HEK293T (cell line): ENCODE measurements at regions not wholly inside any gene's neighbourhood (a gene's known extent, or its start where the extent isn't known, plus 50 kb on each side); places are given as distances from the start of the nearest gene placed in this dataset.

Experiments used
- BHLHE40 ChIP-seq: fragments of 450-650 bp; IDR thresholded peaks from 2 replicates; pipeline ENCODE4 v1.6.1; 2016; ENCODE audit warnings: mild to moderate bottlenecking, moderate library complexity, borderline replicate concordance
- CTBP1 ChIP-seq: fragments of 450-650 bp; IDR thresholded peaks from 2 replicates; pipeline ENCODE4 v1.6.1; 2016; ENCODE audit warnings: borderline replicate concordance
- FOXA1 ChIP-seq: fragments of 450-650 bp; IDR thresholded peaks from 2 replicates; pipeline ENCODE4 v1.6.1; 2016; ENCODE audit warnings: mild to moderate bottlenecking
- FOXM1 ChIP-seq: fragments of 450-650 bp; IDR thresholded peaks from 2 replicates; pipeline ENCODE4 v1.6.1; 2017; ENCODE audit warnings: mild to moderate bottlenecking, borderline replicate concordance
- HDGF ChIP-seq: fragments of 450-650 bp; IDR thresholded peaks from 2 replicates; pipeline ENCODE4 v1.6.1; 2017; ENCODE audit warnings: antibody characterized with exemption, borderline replicate concordance
- SP1 ChIP-seq: fragments of 450-650 bp; IDR thresholded peaks from 2 replicates; pipeline ENCODE4 v1.6.1; 2017
- SUZ12 ChIP-seq: fragments of 450-650 bp; IDR thresholded peaks from 2 replicates; pipeline ENCODE4 v1.6.1; 2016; ENCODE audit warnings: mild to moderate bottlenecking
- TARDBP ChIP-seq: fragments of 450-650 bp; IDR thresholded peaks from 2 replicates; pipeline ENCODE4 v1.6.1; 2016
- TF ChIP-seq, protein P1 (sequence below): fragments of 450-650 bp; IDR thresholded peaks from 2 replicates; pipeline ENCODE4 v1.6.1; 2016

GRCh38 chr5:34570721-34571676 is 85.1 kb upstream of the RAI14 start:
- no peak for TF ChIP-seq FOXA1
- TF ChIP-seq SUZ12 = no peak
- no peak for TF ChIP-seq SP1
- TF ChIP-seq CTBP1 = no peak
- no peak for TF ChIP-seq TARDBP
- no peak for TF ChIP-seq BHLHE40
- TF ChIP-seq FOXM1 = no peak
- TF ChIP-seq, protein P1, sequence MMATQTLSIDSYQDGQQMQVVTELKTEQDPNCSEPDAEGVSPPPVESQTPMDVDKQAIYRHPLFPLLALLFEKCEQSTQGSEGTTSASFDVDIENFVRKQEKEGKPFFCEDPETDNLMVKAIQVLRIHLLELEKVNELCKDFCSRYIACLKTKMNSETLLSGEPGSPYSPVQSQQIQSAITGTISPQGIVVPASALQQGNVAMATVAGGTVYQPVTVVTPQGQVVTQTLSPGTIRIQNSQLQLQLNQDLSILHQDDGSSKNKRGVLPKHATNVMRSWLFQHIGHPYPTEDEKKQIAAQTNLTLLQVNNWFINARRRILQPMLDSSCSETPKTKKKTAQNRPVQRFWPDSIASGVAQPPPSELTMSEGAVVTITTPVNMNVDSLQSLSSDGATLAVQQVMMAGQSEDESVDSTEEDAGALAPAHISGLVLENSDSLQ = no peak
- TF ChIP-seq HDGF = no peak
